Fibroblast of lung (primary cell): ENCODE measurements at regions not wholly inside any gene's neighbourhood (a gene's known extent, or its start where the extent isn't known, plus 50 kb on each side); places are given as distances from the start of the nearest gene placed in this dataset.
A peak's percentile ranks its signal among the peaks of the same experiment; 100 is the strongest.

Source experiments
- DNase-seq, 2 donors: peaks; one replicate each; pipeline versions ENCODE4 v3.0.0 to v3.0.0-alpha.2; 2010; ENCODE audit warnings: low read depth in 2 of 2
- H2AFZ ChIP-seq: 2 replicates; pipeline ENCODE4 v1.5.1; 2012; ENCODE audit warnings: low read length, control low read depth, inconsistent platforms
- H3K27ac ChIP-seq: 2 replicates; pipeline ENCODE4 v1.5.1; 2011; ENCODE audit warnings: low read length, control low read depth; ENCODE audit not compliant: insufficient read depth
- H3K27me3 ChIP-seq: 2 replicates; pipeline ENCODE4 v1.5.1; 2011; ENCODE audit warnings: mild to moderate bottlenecking, low read length; ENCODE audit not compliant: control insufficient read depth, insufficient read depth
- H3K36me3 ChIP-seq: 2 replicates; pipeline ENCODE4 v1.5.1; 2011; ENCODE audit warnings: low read length; ENCODE audit not compliant: control insufficient read depth, insufficient read depth
- H3K4me1 ChIP-seq: 2 replicates; pipeline ENCODE4 v1.5.1; 2011; ENCODE audit warnings: low read length; ENCODE audit not compliant: control insufficient read depth, insufficient read depth; ENCODE audit errors: extremely low read depth
- H3K4me2 ChIP-seq: 2 replicates; pipeline ENCODE4 v1.5.1; 2011; ENCODE audit warnings: low read length, control low read depth; ENCODE audit not compliant: insufficient read depth; ENCODE audit errors: extremely low read depth
- H3K4me3 ChIP-seq, 4 experiments: fragments of 200-600 bp in 1 of 4; sonication (generic) in 1 of 4; replicated peaks in 1 of 4; 2 replicates each; pipeline ENCODE4 v1.5.1; 2011 to 2016; ENCODE audit warnings: low read length in 4 of 4, low read depth in 3 of 4, mild to moderate bottlenecking in 3 of 4, control low read depth in 2 of 4, inconsistent platforms in 1 of 4, mixed read lengths in 1 of 4; ENCODE audit not compliant: insufficient read depth in 1 of 4; ENCODE audit errors: control extremely low read depth in 1 of 4
- H3K79me2 ChIP-seq: 2 replicates; pipeline ENCODE4 v1.5.1; 2012; ENCODE audit warnings: mild to moderate bottlenecking, low read length, inconsistent platforms; ENCODE audit not compliant: control insufficient read depth, insufficient read depth
- H3K9ac ChIP-seq: 2 replicates; pipeline ENCODE4 v1.5.1; 2011; ENCODE audit warnings: mild to moderate bottlenecking, low read length, control low read depth; ENCODE audit not compliant: insufficient read depth
- H3K9me3 ChIP-seq: 2 replicates; pipeline ENCODE4 v1.5.1; 2012; ENCODE audit warnings: low read depth, low read length; ENCODE audit not compliant: control insufficient read depth, insufficient read depth
- H4K20me1 ChIP-seq: 2 replicates; pipeline ENCODE4 v1.5.1; 2011; ENCODE audit warnings: low read length; ENCODE audit not compliant: control insufficient read depth, insufficient read depth; ENCODE audit errors: extremely low read depth
- EZH2 ChIP-seq: IDR thresholded peaks from 2 replicates; pipeline ENCODE4 v1.5.1; 2012; ENCODE audit warnings: low read length, control low read depth, mild to moderate bottlenecking; ENCODE audit errors: missing control alignments
- TF ChIP-seq, protein P1 (sequence below), 2 donors: IDR thresholded peaks in 1 of 2; conservative IDR thresholded peaks in 1 of 2; 1 replicate in 1 of 2; 2 replicates in 1 of 2; pipeline ENCODE4 v1.5.1; 2011 to 2012; ENCODE audit warnings: low read length in 2 of 2, control low read depth in 1 of 2, inconsistent platforms in 1 of 2, low read depth in 1 of 2, mild to moderate bottlenecking in 1 of 2

DNA sequence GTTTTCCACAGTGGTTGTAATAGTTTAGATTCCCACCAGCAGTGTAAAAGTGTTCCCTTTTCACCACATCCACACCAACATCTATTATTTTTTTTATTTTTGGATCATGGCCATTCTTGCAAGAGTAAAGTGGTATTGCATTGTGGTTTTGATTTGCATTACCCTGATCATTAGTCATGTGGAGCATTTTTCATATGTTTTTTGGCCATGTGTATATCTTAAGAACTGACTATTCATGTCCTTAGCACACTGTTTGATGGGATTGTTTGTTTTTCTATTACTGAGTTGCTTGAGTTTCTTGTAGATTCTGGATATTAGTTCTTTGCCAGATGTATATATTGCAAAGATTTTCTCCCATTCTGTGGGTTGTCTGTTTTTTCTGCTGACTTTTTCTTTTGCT lies 820.1 kb downstream of the TENT5A start:
- Histone ChIP-seq H2AFZ (no peak overlapping the region), H3K9ac (no peak overlapping the region), H3K4me3 (no peak overlapping the region), H3K27me3 (no peaks in the 10 kb centered on the region), H4K20me1 (no peaks in the 10 kb centered on the region), H3K4me2 (no peak overlapping the region), H3K4me1 (no peaks in the 10 kb centered on the region), H3K9me3 (no peaks in the 10 kb centered on the region), H3K27ac (no peak overlapping the region), H3K36me3 (no peaks in the 10 kb centered on the region), H3K79me2 (no peaks in the 10 kb centered on the region)
- TF ChIP-seq, protein P1, sequence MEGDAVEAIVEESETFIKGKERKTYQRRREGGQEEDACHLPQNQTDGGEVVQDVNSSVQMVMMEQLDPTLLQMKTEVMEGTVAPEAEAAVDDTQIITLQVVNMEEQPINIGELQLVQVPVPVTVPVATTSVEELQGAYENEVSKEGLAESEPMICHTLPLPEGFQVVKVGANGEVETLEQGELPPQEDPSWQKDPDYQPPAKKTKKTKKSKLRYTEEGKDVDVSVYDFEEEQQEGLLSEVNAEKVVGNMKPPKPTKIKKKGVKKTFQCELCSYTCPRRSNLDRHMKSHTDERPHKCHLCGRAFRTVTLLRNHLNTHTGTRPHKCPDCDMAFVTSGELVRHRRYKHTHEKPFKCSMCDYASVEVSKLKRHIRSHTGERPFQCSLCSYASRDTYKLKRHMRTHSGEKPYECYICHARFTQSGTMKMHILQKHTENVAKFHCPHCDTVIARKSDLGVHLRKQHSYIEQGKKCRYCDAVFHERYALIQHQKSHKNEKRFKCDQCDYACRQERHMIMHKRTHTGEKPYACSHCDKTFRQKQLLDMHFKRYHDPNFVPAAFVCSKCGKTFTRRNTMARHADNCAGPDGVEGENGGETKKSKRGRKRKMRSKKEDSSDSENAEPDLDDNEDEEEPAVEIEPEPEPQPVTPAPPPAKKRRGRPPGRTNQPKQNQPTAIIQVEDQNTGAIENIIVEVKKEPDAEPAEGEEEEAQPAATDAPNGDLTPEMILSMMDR (conservative IDR thresholded peaks at IDR 0.05 in 1 of 2, IDR thresholded peaks at IDR 0.05 in 1 of 2; ENCODE audit: low read depth in 1 of 2, low read length in 2 of 2): no peak
- no peak for TF ChIP-seq EZH2
- peak; percentile 83 to 87 for DNase-seq

DNA sequence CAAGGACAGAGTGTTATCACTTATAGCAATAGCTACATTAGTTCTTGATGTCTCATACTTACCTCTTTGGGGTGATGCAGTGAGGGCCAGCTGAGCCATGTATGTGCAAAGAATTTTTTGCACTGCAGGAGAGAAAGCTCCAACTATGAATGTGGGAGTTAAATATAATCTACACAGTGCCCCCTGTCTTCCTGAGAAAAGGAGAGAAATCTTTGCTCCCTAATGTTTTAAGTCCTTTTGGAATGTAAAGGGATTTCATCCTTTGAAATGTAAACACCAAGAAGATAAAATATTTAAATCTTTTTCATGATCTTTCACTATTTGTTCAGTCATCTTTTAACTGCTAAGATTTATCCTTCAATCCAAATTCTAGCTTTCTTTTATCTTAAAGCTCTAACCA lies 822.1 kb downstream of the TENT5A start:
- H3K36me3 ChIP-seq: no peaks in the 10 kb centered on the region
- H3K4me3 ChIP-seq: no peak overlapping the region
- no peaks in the 10 kb centered on the region for H4K20me1 ChIP-seq
- H3K27me3 ChIP-seq: no peaks in the 10 kb centered on the region
- TF ChIP-seq, protein P1 (conservative IDR thresholded peaks at IDR 0.05 in 1 of 2, IDR thresholded peaks at IDR 0.05 in 1 of 2; ENCODE audit: low read depth in 1 of 2, low read length in 2 of 2): no peak
- no peak for TF ChIP-seq EZH2
- H3K79me2 ChIP-seq: no peaks in the 10 kb centered on the region
- no peaks in the 10 kb centered on the region for H3K4me1 ChIP-seq
- no peaks in the 10 kb centered on the region for H3K9me3 ChIP-seq
- DNase-seq: no peak
- H3K27ac ChIP-seq: no peak overlapping the region
- no peak overlapping the region for H2AFZ ChIP-seq
- no peak overlapping the region for H3K4me2 ChIP-seq
- H3K9ac ChIP-seq: no peak overlapping the region

DNA sequence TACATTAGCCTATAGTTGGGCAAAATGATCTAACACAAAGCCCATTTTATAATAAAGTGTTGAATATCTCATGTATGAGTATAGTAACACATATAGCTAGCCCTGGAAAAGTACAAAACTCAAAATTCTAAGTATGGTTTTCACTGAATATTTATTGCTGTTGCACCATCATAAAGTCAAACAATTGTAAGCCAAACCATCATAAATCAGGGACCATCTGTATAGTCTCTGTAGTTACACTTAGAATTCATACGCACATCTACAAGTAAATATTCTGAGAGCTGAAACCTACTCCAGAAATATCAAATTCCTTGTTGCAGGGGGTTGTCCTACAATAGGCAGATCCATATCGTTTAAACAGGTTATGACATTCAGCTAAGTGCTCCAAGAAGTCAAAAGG lies 817.3 kb downstream of the BCKDHB start:
- Histone ChIP-seq H3K36me3 (no peaks in the 10 kb centered on the region), H3K9me3 (no peaks in the 10 kb centered on the region), H3K79me2 (no peaks in the 10 kb centered on the region), H2AFZ (no peak overlapping the region), H3K27ac (no peak overlapping the region), H3K27me3 (no peaks in the 10 kb centered on the region), H3K4me2 (no peak overlapping the region), H3K9ac (no peak overlapping the region), H3K4me3 (no peak overlapping the region), H3K4me1 (no peaks in the 10 kb centered on the region), H4K20me1 (no peaks in the 10 kb centered on the region)
- no peak for DNase-seq
- TF ChIP-seq, protein P1 (conservative IDR thresholded peaks at IDR 0.05 in 1 of 2, IDR thresholded peaks at IDR 0.05 in 1 of 2; ENCODE audit: low read depth in 1 of 2, low read length in 2 of 2): no peak
- no peak for TF ChIP-seq EZH2
